Breast epithelium (tissue), 4 donors: ENCODE measurements at regions not wholly inside any gene's neighbourhood (a gene's known extent, or its start where the extent isn't known, plus 50 kb on each side); places are given as distances from the start of the nearest gene placed in this dataset.

Experiments used
- DNase-seq, 2 donors: peaks; one replicate each; pipeline ENCODE4 v3.0.0-alpha.2; 2019; ENCODE audit warnings: low spot score in 2 of 2
- H3K27ac ChIP-seq, 2 donors: fragments of 200-600 bp; sonication (generic) in 1 of 2; one replicate each; pipeline ENCODE4 v1.5.1; 2016 to 2019; ENCODE audit warnings: mild to moderate bottlenecking in 1 of 2
- H3K27me3 ChIP-seq, 2 donors: fragments of 200-600 bp; sonication (generic) in 1 of 2; one replicate each; pipeline versions ENCODE4 v1.5.1 to v1.6.0; 2017 to 2019; ENCODE audit warnings: control low read depth in 1 of 2, mild to moderate bottlenecking in 1 of 2
- H3K36me3 ChIP-seq: fragments of 200-600 bp; one replicate; pipeline ENCODE4 v1.5.1; 2019
- H3K4me1 ChIP-seq, 2 donors: fragments of 200-600 bp; sonication (generic); one replicate each; pipeline ENCODE4 v1.5.1; 2016 to 2019; ENCODE audit warnings: control low read depth in 1 of 2
- H3K4me3 ChIP-seq, 3 donors: fragments of 200-600 bp; sonication (generic); 1 replicate in 2 of 3; 2 replicates in 1 of 3; pipeline ENCODE4 v1.5.1; 2016 to 2019; ENCODE audit warnings: mild to moderate bottlenecking in 3 of 3, moderate library complexity in 2 of 3
- H3K9me3 ChIP-seq, 2 donors: fragments of 200-600 bp; sonication (generic) in 1 of 2; one replicate each; pipeline ENCODE4 v1.5.1; 2016 to 2019; ENCODE audit warnings: control low read depth in 1 of 2
- POLR2A ChIP-seq: fragments of 450-650 bp; IDR thresholded peaks from one replicate; pipeline ENCODE4 v1.6.1; 2016; ENCODE audit warnings: antibody characterized with exemption, mild to moderate bottlenecking, moderate library complexity
- POLR2AphosphoS5 ChIP-seq, 3 donors: sonication (generic); formaldehyde crosslinking; IDR thresholded peaks; one replicate each; pipeline ENCODE4 v1.6.1; 2017; ENCODE audit warnings: antibody characterized with exemption in 3 of 3
- intact Hi-C: fragments of 100-400 bp; cut with DNase I; formaldehyde crosslinking; loops from one replicate; pipeline ENCODE4 v1.15.1; 2023; ENCODE audit warnings: low total_unique reads
- TF ChIP-seq, protein P1 (sequence below), 3 donors: fragments of 450-650 bp; IDR thresholded peaks; one replicate each; pipeline ENCODE4 v1.5.1; 2016 to 2017; ENCODE audit warnings: antibody characterized with exemption in 3 of 3, mild to moderate bottlenecking in 3 of 3, moderate library complexity in 3 of 3

DNA sequence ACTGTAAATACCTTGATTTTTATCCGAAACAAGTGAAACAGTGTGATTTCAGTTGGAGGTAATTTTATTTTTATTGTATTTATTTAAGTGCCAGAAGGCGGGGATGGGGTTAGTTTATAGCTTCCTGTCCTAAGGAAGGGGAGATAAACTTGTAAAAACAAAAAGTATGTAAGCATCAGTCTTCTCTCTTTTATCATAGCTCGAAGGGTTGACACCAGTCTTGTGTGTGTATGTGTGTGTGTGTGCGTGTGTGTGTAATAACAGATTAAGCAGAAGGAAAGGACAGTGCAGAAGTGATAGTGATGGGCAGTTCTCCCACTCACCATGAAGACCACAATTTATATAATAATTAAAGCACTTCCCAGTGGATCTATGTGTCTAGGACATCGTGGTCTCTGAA, 793.3 kb downstream of the PLCL1 start:
- TF ChIP-seq, protein P1, sequence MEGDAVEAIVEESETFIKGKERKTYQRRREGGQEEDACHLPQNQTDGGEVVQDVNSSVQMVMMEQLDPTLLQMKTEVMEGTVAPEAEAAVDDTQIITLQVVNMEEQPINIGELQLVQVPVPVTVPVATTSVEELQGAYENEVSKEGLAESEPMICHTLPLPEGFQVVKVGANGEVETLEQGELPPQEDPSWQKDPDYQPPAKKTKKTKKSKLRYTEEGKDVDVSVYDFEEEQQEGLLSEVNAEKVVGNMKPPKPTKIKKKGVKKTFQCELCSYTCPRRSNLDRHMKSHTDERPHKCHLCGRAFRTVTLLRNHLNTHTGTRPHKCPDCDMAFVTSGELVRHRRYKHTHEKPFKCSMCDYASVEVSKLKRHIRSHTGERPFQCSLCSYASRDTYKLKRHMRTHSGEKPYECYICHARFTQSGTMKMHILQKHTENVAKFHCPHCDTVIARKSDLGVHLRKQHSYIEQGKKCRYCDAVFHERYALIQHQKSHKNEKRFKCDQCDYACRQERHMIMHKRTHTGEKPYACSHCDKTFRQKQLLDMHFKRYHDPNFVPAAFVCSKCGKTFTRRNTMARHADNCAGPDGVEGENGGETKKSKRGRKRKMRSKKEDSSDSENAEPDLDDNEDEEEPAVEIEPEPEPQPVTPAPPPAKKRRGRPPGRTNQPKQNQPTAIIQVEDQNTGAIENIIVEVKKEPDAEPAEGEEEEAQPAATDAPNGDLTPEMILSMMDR (IDR thresholded peaks at IDR 0.05) = no peak
- TF ChIP-seq POLR2A = no peak
- no peak for TF ChIP-seq POLR2AphosphoS5 (IDR thresholded peaks at IDR 0.05)
- no peak for DNase-seq
- Histone ChIP-seq H3K27me3 (no peaks in the 10 kb centered on the region), H3K36me3 (no peaks in the 10 kb centered on the region), H3K9me3 (no peaks in the 10 kb centered on the region), H3K4me3 (no peak overlapping the region), H3K4me1 (no peaks in the 10 kb centered on the region), H3K27ac (no peak overlapping the region)
- intact Hi-C loops = no loop called here

DNA sequence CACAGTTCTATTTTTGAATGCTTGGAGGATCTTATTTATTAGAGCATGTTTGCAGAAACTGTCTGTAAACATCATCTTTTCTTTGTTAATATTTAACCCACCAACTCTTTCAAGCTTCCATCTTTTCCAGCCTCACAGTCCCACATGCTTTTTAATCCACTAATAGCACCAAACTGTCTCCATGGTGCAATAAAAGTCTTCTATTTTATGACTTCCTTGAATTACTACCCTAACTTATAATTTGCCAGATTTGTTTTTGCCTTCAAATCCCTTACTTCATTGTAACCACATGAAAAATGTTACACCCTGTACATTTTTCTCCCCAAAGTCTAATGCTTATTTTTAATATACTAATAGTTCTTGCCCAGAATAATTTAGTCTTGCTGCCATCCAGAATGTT, 792.6 kb downstream of the PLCL1 start:
- H3K9me3 ChIP-seq = no peaks in the 10 kb centered on the region
- no peaks in the 10 kb centered on the region for H3K27me3 ChIP-seq
- H3K4me1 ChIP-seq = no peaks in the 10 kb centered on the region
- TF ChIP-seq POLR2A (no peak), POLR2AphosphoS5 (IDR thresholded peaks at IDR 0.05) (no peak)
- TF ChIP-seq, protein P1 (IDR thresholded peaks at IDR 0.05) = no peak
- DNase-seq = no peak
- no peaks in the 10 kb centered on the region for H3K36me3 ChIP-seq
- intact Hi-C loops = no loop called here
- no peak overlapping the region for H3K27ac ChIP-seq
- H3K4me3 ChIP-seq = no peak overlapping the region

DNA sequence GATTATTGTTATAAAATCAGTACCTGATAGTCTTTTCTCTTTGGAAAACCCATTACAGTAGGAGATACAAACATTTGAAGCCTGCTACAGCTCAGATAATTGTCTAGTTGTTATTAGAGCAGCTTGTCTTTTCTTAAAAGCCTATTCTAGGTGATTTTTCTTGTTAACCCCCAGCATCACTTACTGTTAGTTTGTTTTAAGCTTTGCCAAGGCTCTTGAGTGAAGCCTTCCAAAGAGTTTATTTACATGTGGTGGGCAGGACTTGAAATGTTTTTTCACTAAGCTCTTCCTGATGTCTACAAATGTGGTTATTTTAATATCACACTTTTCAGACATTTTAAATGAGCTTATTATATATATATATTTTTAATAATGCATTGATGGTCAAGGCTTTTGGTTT, 791.3 kb downstream of the PLCL1 start:
- Histone ChIP-seq H3K36me3 (no peaks in the 10 kb centered on the region), H3K9me3 (no peaks in the 10 kb centered on the region), H3K27me3 (no peaks in the 10 kb centered on the region), H3K4me1 (no peaks in the 10 kb centered on the region), H3K27ac (no peak overlapping the region), H3K4me3 (no peak overlapping the region)
- intact Hi-C loops = no loop called here
- TF ChIP-seq, protein P1 (IDR thresholded peaks at IDR 0.05) = no peak
- no peak for TF ChIP-seq POLR2AphosphoS5 (IDR thresholded peaks at IDR 0.05)
- no peak for DNase-seq

DNA sequence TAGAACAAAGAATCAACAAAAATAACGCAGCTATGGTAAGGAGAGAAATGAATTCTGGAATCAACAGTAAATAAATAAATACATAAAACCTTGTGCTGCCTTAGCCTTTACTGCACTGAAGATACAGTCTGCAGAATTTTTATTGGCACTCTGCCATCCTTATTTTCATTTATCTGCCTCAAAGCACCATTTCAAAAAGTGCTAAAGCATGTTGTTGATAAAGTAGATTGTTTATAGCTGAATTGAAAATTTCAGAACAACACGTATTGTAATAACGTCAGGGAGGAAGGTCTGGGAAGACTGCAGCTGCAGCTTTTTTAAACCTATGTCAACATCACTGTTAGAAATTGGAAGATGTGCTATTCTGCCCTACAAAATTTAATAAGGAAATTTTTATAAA, 787.2 kb downstream of the PLCL1 start:
- Histone ChIP-seq H3K27ac (no peak overlapping the region), H3K4me1 (no peaks in the 10 kb centered on the region), H3K4me3 (no peak overlapping the region), H3K36me3 (no peaks in the 10 kb centered on the region), H3K27me3 (no peaks in the 10 kb centered on the region), H3K9me3 (no peaks in the 10 kb centered on the region)
- intact Hi-C loops = no loop called here
- no peak for DNase-seq
- TF ChIP-seq, protein P1 (IDR thresholded peaks at IDR 0.05) = no peak
- TF ChIP-seq POLR2AphosphoS5 (IDR thresholded peaks at IDR 0.05) = no peak
- no peak for TF ChIP-seq POLR2A

DNA sequence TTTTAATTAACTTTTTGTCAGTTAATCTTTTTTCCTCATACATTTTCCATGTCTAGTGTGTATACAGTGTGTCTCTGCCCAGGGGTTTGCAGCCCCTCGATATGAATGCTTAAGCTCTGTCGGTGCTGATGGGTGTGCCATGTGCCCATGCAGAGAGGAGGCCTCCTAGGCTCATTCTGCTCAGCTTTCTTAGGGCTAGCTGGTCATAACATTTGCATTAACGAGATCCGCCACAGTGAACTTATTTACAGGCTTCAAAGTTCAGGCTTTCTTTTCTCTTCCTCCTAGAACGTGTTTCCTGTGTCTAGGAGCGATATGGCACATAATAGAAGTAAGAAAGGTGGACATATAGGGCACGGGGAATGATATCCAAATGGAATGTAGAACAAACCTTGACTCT, 783.3 kb downstream of the PLCL1 start:
- H3K36me3 ChIP-seq = no peaks in the 10 kb centered on the region
- H3K9me3 ChIP-seq = no peaks in the 10 kb centered on the region
- intact Hi-C loops = no loop called here
- no peaks in the 10 kb centered on the region for H3K4me1 ChIP-seq
- no peak overlapping the region for H3K4me3 ChIP-seq
- TF ChIP-seq, protein P1 (IDR thresholded peaks at IDR 0.05) = no peak
- TF ChIP-seq POLR2A = no peak
- no peak for TF ChIP-seq POLR2AphosphoS5 (IDR thresholded peaks at IDR 0.05)
- H3K27me3 ChIP-seq = no peaks in the 10 kb centered on the region
- no peak overlapping the region for H3K27ac ChIP-seq
- DNase-seq = no peak
